Psoas muscle (tissue), 7 donors: ENCODE measurements at regions not wholly inside any gene's neighbourhood (a gene's known extent, or its start where the extent isn't known, plus 50 kb on each side); places are given as distances from the start of the nearest gene placed in this dataset.

Experiments used
- ATAC-seq, 4 donors: fragments of 200-7000 bp; cut with Tn5 transposase; one replicate each; pipeline ENCODE4 v1.9.1; 2020; ENCODE audit warnings: moderate library complexity in 3 of 4, mild to moderate bottlenecking in 2 of 4
- DNase-seq, 2 donors: peaks; one replicate each; pipeline ENCODE4 v3.0.0-alpha.2; 2020
- H3K27ac ChIP-seq: fragments of 200-600 bp; one replicate; pipeline ENCODE4 v1.8.0; 2022
- H3K27me3 ChIP-seq, 3 donors: fragments of 200-600 bp in 1 of 3; one replicate each; pipeline versions ENCODE4 v1.6.1 to v1.8.0; 2013 to 2022; ENCODE audit warnings: low read length in 2 of 3, mild to moderate bottlenecking in 2 of 3, moderate library complexity in 1 of 3; ENCODE audit not compliant: insufficient read depth in 3 of 3
- H3K36me3 ChIP-seq, 2 donors: fragments of 200-600 bp in 1 of 2; one replicate each; pipeline versions ENCODE4 v1.6.1 to v1.8.0; 2013 to 2022; ENCODE audit warnings: low read depth in 1 of 2, mild to moderate bottlenecking in 1 of 2, moderate library complexity in 1 of 2; ENCODE audit not compliant: insufficient read depth in 1 of 2
- H3K4me1 ChIP-seq: fragments of 200-600 bp; one replicate; pipeline ENCODE4 v1.8.0; 2022
- H3K4me3 ChIP-seq: fragments of 200-600 bp; one replicate; pipeline ENCODE4 v1.8.0; 2022; ENCODE audit warnings: mild to moderate bottlenecking
- H3K9me3 ChIP-seq: fragments of 200-600 bp; one replicate; pipeline ENCODE4 v1.8.0; 2022
- WGBS, 3 donors: extraction: QIAGEN DNeasy Blood & Tissue Kit; methylation state at CpG; one replicate each; pipeline versions ENCODE4 v1.1.6 to v1.1.7; 2013; 5-methylcytosine and 5-hydroxymethylcytosine counted together
- intact Hi-C, 2 donors: fragments of 100-400 bp; cut with DNase I; formaldehyde crosslinking; loops; one replicate each; pipeline versions ENCODE4 v1.11.0 to v1.14.2; 2022
- TF ChIP-seq, protein P1 (sequence below): fragments of 200-600 bp; IDR thresholded peaks from one replicate; pipeline ENCODE4 v1.8.0; 2022; ENCODE audit warnings: antibody characterized with exemption
- donor health status: healthy with polysubstance abuse.
- donor health status: DM: no; HTN: no; CAD: no; lungs with moderate emphysema.
- donor health status: Bipolar disorder and iron deficiency.
- donor health status: healthy.
- donor health status: DM: yes; HTN: yes; CAD: no.
- donor health status: DM: no; HTN: no; CAD: no.
- donor health status: DM: yes; HTN: yes; CAD: no.

DNA sequence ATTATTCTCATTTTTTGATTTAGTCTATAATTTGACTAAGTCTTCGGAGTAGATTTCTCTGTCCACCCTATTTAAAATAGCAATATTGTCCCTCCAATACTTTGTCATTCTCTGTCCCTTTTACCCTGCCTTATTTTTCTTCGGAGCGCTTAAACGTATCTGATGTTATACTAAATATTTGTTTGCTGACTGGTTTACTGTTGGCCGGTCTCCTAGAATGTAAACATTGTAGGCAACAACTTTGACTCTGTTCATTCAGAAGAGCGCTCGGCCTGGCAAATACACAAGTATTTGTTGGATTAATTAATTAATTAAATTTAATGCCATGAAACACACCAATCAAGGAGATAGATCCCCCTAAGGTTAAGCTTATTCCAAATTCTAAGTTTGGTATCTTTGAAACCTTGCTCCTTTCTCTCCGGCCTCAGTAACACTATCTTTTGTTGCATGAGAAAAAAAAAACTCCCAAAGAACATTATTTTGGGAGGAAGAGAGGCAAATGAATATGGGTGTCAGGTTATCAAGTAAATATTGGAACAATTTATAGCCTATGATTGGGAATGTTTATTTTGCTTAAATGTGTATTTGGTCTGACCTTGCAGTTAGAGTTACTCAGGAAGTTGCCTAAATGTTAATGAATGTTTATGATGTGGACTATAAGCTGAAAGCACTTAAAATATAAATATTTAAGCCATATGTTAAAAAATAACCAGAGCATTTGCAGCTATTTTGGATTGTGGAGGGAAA, 231.1 kb downstream of the SOX4 start:
- TF ChIP-seq, protein P1, sequence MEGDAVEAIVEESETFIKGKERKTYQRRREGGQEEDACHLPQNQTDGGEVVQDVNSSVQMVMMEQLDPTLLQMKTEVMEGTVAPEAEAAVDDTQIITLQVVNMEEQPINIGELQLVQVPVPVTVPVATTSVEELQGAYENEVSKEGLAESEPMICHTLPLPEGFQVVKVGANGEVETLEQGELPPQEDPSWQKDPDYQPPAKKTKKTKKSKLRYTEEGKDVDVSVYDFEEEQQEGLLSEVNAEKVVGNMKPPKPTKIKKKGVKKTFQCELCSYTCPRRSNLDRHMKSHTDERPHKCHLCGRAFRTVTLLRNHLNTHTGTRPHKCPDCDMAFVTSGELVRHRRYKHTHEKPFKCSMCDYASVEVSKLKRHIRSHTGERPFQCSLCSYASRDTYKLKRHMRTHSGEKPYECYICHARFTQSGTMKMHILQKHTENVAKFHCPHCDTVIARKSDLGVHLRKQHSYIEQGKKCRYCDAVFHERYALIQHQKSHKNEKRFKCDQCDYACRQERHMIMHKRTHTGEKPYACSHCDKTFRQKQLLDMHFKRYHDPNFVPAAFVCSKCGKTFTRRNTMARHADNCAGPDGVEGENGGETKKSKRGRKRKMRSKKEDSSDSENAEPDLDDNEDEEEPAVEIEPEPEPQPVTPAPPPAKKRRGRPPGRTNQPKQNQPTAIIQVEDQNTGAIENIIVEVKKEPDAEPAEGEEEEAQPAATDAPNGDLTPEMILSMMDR, result no peak
- intact Hi-C loops, result no loop called here
- H3K9me3 ChIP-seq, result no peaks in the 10 kb centered on the region
- DNase-seq (no peak), ATAC-seq (no peak)
- no peaks in the 10 kb centered on the region for H3K27me3 ChIP-seq
- WGBS, 3 donors, result 76 to 92% (median 81%) methylated on average over 8 of the region's 8 CpGs
- no peaks in the 10 kb centered on the region for H3K36me3 ChIP-seq
- no peak overlapping the region for H3K27ac ChIP-seq
- H3K4me1 ChIP-seq, result no peaks in the 10 kb centered on the region
- no peak overlapping the region for H3K4me3 ChIP-seq

DNA sequence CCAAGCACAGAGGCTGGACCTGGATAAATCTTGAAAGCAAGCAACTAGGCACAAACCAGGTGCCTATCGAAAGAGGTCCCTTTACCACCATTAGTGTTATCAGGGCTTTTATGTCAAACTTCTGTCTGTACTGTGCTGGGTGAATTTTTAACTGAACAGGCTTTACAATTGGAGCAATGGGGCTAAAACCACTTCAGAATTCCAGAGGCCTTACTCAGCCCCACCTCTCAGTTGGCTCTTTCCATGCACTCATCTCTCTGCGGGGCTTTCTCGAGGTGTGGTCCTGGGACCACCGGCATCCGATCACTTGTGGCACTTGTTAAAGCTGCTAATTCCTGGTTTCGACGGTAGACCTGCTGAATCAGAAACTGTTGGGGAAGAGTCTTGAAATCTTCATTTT, 232.5 kb downstream of the SOX4 start:
- Histone ChIP-seq H3K27ac (no peak overlapping the region), H3K4me3 (no peak overlapping the region), H3K36me3 (no peaks in the 10 kb centered on the region), H3K4me1 (no peaks in the 10 kb centered on the region), H3K9me3 (no peaks in the 10 kb centered on the region), H3K27me3 (no peaks in the 10 kb centered on the region)
- no peak for ATAC-seq
- DNase-seq, result no peak
- TF ChIP-seq, protein P1, result no peak
- 83 to 88% (median 83%) methylated on average over 7 of the region's 7 CpGs for WGBS, 3 donors
- intact Hi-C loops, result no loop called here

DNA sequence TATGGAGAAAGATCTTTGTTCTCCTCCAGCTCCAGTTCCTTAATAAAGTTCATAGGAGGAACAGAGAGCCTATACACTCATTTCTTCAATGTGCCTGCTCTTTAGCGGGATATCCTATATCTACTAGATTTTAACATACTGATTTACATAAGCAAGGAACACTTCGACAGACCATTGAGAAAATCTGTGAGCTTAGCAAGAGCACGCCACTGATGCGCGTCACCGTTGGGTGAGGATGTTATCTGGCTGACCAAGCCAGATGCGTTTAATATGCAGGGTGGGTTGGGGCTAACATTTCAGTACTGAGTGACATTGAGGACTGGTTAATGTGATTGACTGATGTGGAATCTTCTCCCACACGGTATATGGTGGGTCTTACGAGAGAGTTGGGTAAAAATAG, 233.4 kb downstream of the SOX4 start:
- no peak for ATAC-seq
- H3K4me1 ChIP-seq, result no peaks in the 10 kb centered on the region
- H3K27me3 ChIP-seq, result no peaks in the 10 kb centered on the region
- WGBS, 3 donors, result 94 to 95% (median 95%) methylated on average over 9 of the region's 9 CpGs
- no peak overlapping the region for H3K27ac ChIP-seq
- no peak overlapping the region for H3K4me3 ChIP-seq
- DNase-seq, result no peak
- TF ChIP-seq, protein P1, result no peak
- intact Hi-C loops, result no loop called here
- H3K9me3 ChIP-seq, result no peaks in the 10 kb centered on the region
- no peaks in the 10 kb centered on the region for H3K36me3 ChIP-seq

DNA sequence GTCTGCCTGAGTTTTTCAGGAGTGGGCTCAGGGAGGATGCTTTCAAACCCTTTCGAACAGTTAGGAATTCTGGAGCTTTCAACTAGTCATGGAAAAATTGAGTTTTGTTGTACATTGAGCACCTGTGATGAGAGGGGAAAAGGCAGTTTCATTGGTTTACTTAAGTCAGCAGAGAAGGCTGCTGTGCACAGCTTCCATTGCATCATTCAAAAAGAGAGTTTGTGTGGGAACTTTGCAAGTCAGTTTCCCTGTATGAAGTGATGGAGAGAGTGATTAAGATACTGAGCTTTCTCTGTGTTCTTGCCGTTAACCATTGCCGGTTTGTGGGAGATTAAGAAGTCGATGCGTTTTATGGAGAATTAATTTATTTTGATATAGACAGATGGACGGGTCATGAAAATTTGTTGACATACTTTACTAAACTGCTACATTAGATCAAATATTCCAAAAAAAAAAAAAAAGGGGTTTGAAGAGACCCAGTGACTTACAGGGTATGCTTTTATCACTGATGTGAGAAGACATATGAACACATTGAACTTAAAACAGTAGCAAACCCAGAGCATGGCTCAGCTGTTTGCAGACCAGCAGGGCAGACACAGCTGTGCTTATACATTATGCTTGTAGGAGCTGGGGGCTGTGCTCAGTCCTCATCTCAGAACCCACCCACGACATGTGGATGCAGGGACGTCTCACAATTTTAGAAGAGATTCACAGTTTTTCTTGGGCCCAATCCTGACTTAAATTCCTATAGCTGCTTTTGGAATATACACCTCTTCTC, 234.1 kb downstream of the SOX4 start:
- 58 to 63% (median 59%) methylated on average over 8 of the region's 8 CpGs for WGBS, 3 donors
- Histone ChIP-seq H3K27ac (no peak overlapping the region), H3K36me3 (no peaks in the 10 kb centered on the region), H3K9me3 (no peaks in the 10 kb centered on the region), H3K27me3 (no peaks in the 10 kb centered on the region), H3K4me3 (no peak overlapping the region), H3K4me1 (no peaks in the 10 kb centered on the region)
- no peak for DNase-seq
- TF ChIP-seq, protein P1, result no peak
- no peak for ATAC-seq
- intact Hi-C loops, result no loop called here
